ENCODE measurements at regions not wholly inside any gene's neighbourhood (a gene's known extent, or its start where the extent isn't known, plus 50 kb on each side); places are given as distances from the start of the nearest gene placed in this dataset.
A peak's percentile ranks its signal among the peaks of the same experiment; 100 is the strongest.

DNA sequence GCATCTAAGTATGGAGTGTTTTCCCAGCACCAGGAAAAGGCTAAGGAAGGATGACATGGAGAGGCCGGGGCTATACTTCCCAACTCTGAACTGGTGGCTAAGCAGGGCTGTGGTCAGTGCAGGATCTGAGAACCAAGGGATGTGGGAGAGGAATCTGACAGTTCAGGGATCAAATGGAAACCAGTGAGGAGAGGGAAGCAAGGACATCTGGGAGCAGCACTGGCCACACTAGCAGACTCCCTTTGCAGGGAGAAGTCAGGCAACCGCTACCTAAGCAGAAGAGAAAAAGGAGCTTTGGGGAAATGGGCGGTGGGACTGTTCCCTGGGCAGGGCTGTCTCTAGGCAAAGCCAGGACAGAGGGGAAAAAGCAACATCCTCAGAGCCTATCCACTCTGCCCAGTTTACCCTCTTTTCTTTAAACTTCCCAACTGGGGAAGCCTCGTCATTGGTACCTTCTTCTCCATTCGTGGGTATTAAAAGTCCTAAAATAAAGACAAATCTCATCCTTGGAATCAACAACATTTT lies 105.8 kb upstream of the MEIS1 start:
- Histone ChIP-seq H3K4me3 (ENCODE audit: low read depth, low read length) (no peak overlapping the region), H2BK12ac (ENCODE audit: low read length) (no peak overlapping the region), H2BK5ac (ENCODE audit: low read depth, low read length, poor library complexity) (no peak overlapping the region), H2BK120ac (ENCODE audit: insufficient read depth, low read length, poor library complexity) (no peak overlapping the region), H3K27ac (ENCODE audit: low read depth, low read length) (no peak overlapping the region), H3K4ac (ENCODE audit: low read depth, low read length) (no peak overlapping the region), H2AK5ac (ENCODE audit: low read length) (peak overlapping the region; percentile 19), H3K9me3 (ENCODE audit: insufficient read depth, low read depth, low read length) (no peaks in the 10 kb centered on the region), H4K8ac (ENCODE audit: low read depth, low read length) (no peak overlapping the region), H3K4me1 (ENCODE audit: control insufficient read depth in 1 of 2, insufficient read depth in 2 of 2, low read length in 2 of 2) (no peaks in the 10 kb centered on the region), H3K27me3 (ENCODE audit: insufficient read depth, low read length) (no peaks in the 10 kb centered on the region), H3K23ac (ENCODE audit: low read length) (no peak overlapping the region), H2AFZ (ENCODE audit: insufficient read depth, low read length, poor library complexity) (no peak overlapping the region), H3K18ac (ENCODE audit: low read length) (no peak overlapping the region), H3K4me2 (ENCODE audit: low read length) (no peak overlapping the region), H3K9ac (ENCODE audit: low read length) (no peak overlapping the region), H4K91ac (ENCODE audit: low read depth, low read length) (no peak overlapping the region), H3K79me2 (ENCODE audit: control insufficient read depth, insufficient read depth, low read length, poor library complexity) (no peaks in the 10 kb centered on the region), H4K12ac (ENCODE audit: low read depth, low read length) (no peak overlapping the region), H3K79me1 (ENCODE audit: low read length) (no peaks in the 10 kb centered on the region), H3K14ac (ENCODE audit: low read length) (no peak overlapping the region), H3K36me3 (ENCODE audit: control insufficient read depth in 1 of 2, insufficient read depth in 2 of 2, low read length in 2 of 2) (no peaks in the 10 kb centered on the region)
- WGBS (ENCODE audit: extremely low coverage, insufficient coverage, insufficient read length): no CpG with 5 or more reads among the region's 5 CpGs
- no peak for DNase-seq

- Histone ChIP-seq H2BK120ac (ENCODE audit: insufficient read depth, low read length, poor library complexity) (no peak overlapping the region), H3K9ac (ENCODE audit: low read length) (no peak overlapping the region)
These were observed 107.7 kb upstream of the MEIS1 start for GRCh38 chr2:66327066-66327740.

GRCh38 chr2:66324909-66325528 lies 109.9 kb upstream of the MEIS1 start:
- no peak overlapping the region for H3K4me3 ChIP-seq (ENCODE audit: low read depth, low read length)

More at GRCh38 chr2:66327066-66327740, 107.7 kb upstream of the MEIS1 start:
- Histone ChIP-seq H3K79me1 (ENCODE audit: low read length) (no peaks in the 10 kb centered on the region), H3K23ac (ENCODE audit: low read length) (no peak overlapping the region), H3K14ac (ENCODE audit: low read length) (no peak overlapping the region), H2AFZ (ENCODE audit: insufficient read depth, low read length, poor library complexity) (no peak overlapping the region), H3K27ac (ENCODE audit: low read depth, low read length) (no peak overlapping the region), H3K36me3 (ENCODE audit: control insufficient read depth in 1 of 2, insufficient read depth in 2 of 2, low read length in 2 of 2) (no peaks in the 10 kb centered on the region), H3K4me3 (ENCODE audit: low read depth, low read length) (no peak overlapping the region), H3K79me2 (ENCODE audit: control insufficient read depth, insufficient read depth, low read length, poor library complexity) (no peaks in the 10 kb centered on the region), H3K18ac (ENCODE audit: low read length) (no peak overlapping the region), H2BK5ac (ENCODE audit: low read depth, low read length, poor library complexity) (no peak overlapping the region), H3K4ac (ENCODE audit: low read depth, low read length) (no peak overlapping the region), H4K12ac (ENCODE audit: low read depth, low read length) (no peak overlapping the region), H4K91ac (ENCODE audit: low read depth, low read length) (no peak overlapping the region), H4K8ac (ENCODE audit: low read depth, low read length) (no peak overlapping the region), H3K9me3 (ENCODE audit: insufficient read depth, low read depth, low read length) (no peaks in the 10 kb centered on the region), H2BK12ac (ENCODE audit: low read length) (no peak overlapping the region), H3K4me2 (ENCODE audit: low read length) (no peak overlapping the region), H2AK5ac (ENCODE audit: low read length) (no peak overlapping the region), H3K27me3 (ENCODE audit: insufficient read depth, low read length) (no peaks in the 10 kb centered on the region), H3K4me1 (ENCODE audit: control insufficient read depth in 1 of 2, insufficient read depth in 2 of 2, low read length in 2 of 2) (no peaks in the 10 kb centered on the region)
- WGBS (ENCODE audit: extremely low coverage, insufficient coverage, insufficient read length): no CpG with 5 or more reads among the region's 5 CpGs
- no peak for DNase-seq

DNA sequence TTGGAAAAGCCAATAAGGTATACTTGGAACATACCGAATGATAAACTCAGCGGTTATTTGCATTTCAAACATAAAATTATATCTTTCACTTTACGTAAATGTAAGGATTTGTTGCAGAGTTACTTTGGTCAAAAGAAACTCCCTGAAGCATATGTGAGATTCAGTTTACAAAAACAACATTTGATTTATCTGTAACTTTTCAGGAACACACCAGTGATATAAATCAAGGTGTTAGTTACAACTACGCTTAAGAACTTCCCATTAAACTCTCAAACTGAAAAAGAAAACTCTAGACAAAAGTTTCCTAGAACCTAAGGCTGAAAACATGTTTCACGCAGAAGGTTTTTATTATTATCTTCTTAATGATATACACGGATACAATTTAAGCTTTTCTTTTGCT lies 110.6 kb upstream of the MEIS1 start:
- H3K27ac ChIP-seq (ENCODE audit: low read depth, low read length): no peak overlapping the region
- H3K4me3 ChIP-seq (ENCODE audit: low read depth, low read length): no peak overlapping the region
- DNase-seq: no peak
- no peak overlapping the region for H2BK120ac ChIP-seq (ENCODE audit: insufficient read depth, low read length, poor library complexity)
- H2AK5ac ChIP-seq (ENCODE audit: low read length): no peak overlapping the region
- no CpG with 5 or more reads among the region's 6 CpGs for WGBS (ENCODE audit: extremely low coverage, insufficient coverage, insufficient read length)
- no peaks in the 10 kb centered on the region for H3K27me3 ChIP-seq (ENCODE audit: insufficient read depth, low read length)
- no peaks in the 10 kb centered on the region for H3K79me2 ChIP-seq (ENCODE audit: control insufficient read depth, insufficient read depth, low read length, poor library complexity)
- H3K23ac ChIP-seq (ENCODE audit: low read length): no peak overlapping the region
- H4K12ac ChIP-seq (ENCODE audit: low read depth, low read length): no peak overlapping the region
- no peaks in the 10 kb centered on the region for H3K36me3 ChIP-seq (ENCODE audit: control insufficient read depth in 1 of 2, insufficient read depth in 2 of 2, low read length in 2 of 2)
- H3K4ac ChIP-seq (ENCODE audit: low read depth, low read length): no peak overlapping the region
- no peak overlapping the region for H3K4me2 ChIP-seq (ENCODE audit: low read length)
- no peaks in the 10 kb centered on the region for H3K79me1 ChIP-seq (ENCODE audit: low read length)
- no peaks in the 10 kb centered on the region for H3K4me1 ChIP-seq (ENCODE audit: control insufficient read depth in 1 of 2, insufficient read depth in 2 of 2, low read length in 2 of 2)
- H3K14ac ChIP-seq (ENCODE audit: low read length): no peak overlapping the region
- no peak overlapping the region for H3K18ac ChIP-seq (ENCODE audit: low read length)
- H2AFZ ChIP-seq (ENCODE audit: insufficient read depth, low read length, poor library complexity): no peak overlapping the region
- no peak overlapping the region for H3K9ac ChIP-seq (ENCODE audit: low read length)
- no peak overlapping the region for H2BK5ac ChIP-seq (ENCODE audit: low read depth, low read length, poor library complexity)
- no peak overlapping the region for H2BK12ac ChIP-seq (ENCODE audit: low read length)
- H4K8ac ChIP-seq (ENCODE audit: low read depth, low read length): no peak overlapping the region
- H4K91ac ChIP-seq (ENCODE audit: low read depth, low read length): no peak overlapping the region
- H3K9me3 ChIP-seq (ENCODE audit: insufficient read depth, low read depth, low read length): no peaks in the 10 kb centered on the region

More at GRCh38 chr2:66324909-66325528, 109.9 kb upstream of the MEIS1 start:
- no CpG with 5 or more reads among the region's 4 CpGs for WGBS (ENCODE audit: extremely low coverage, insufficient coverage, insufficient read length)
- H2BK12ac ChIP-seq (ENCODE audit: low read length): no peak overlapping the region
- H3K23ac ChIP-seq (ENCODE audit: low read length): peak overlapping the region; percentile 71
- H3K18ac ChIP-seq (ENCODE audit: low read length): no peak overlapping the region
- no peaks in the 10 kb centered on the region for H3K27me3 ChIP-seq (ENCODE audit: insufficient read depth, low read length)
- H3K79me1 ChIP-seq (ENCODE audit: low read length): no peaks in the 10 kb centered on the region
- H3K9ac ChIP-seq (ENCODE audit: low read length): peak overlapping the region; percentile 77
- H2BK120ac ChIP-seq (ENCODE audit: insufficient read depth, low read length, poor library complexity): no peak overlapping the region
- H3K36me3 ChIP-seq (ENCODE audit: control insufficient read depth in 1 of 2, insufficient read depth in 2 of 2, low read length in 2 of 2): no peaks in the 10 kb centered on the region
- no peak for DNase-seq
- H4K8ac ChIP-seq (ENCODE audit: low read depth, low read length): no peak overlapping the region
- no peak overlapping the region for H4K91ac ChIP-seq (ENCODE audit: low read depth, low read length)
- H3K4ac ChIP-seq (ENCODE audit: low read depth, low read length): no peak overlapping the region
- no peak overlapping the region for H3K14ac ChIP-seq (ENCODE audit: low read length)
- H3K27ac ChIP-seq (ENCODE audit: low read depth, low read length): no peak overlapping the region
- no peak overlapping the region for H2AFZ ChIP-seq (ENCODE audit: insufficient read depth, low read length, poor library complexity)
- H3K9me3 ChIP-seq (ENCODE audit: insufficient read depth, low read depth, low read length): no peaks in the 10 kb centered on the region
- no peaks in the 10 kb centered on the region for H3K4me1 ChIP-seq (ENCODE audit: control insufficient read depth in 1 of 2, insufficient read depth in 2 of 2, low read length in 2 of 2)
- no peak overlapping the region for H3K4me2 ChIP-seq (ENCODE audit: low read length)
- no peak overlapping the region for H2BK5ac ChIP-seq (ENCODE audit: low read depth, low read length, poor library complexity)
- H3K79me2 ChIP-seq (ENCODE audit: control insufficient read depth, insufficient read depth, low read length, poor library complexity): no peaks in the 10 kb centered on the region
- no peak overlapping the region for H4K12ac ChIP-seq (ENCODE audit: low read depth, low read length)
- no peak overlapping the region for H2AK5ac ChIP-seq (ENCODE audit: low read length)
